Peyer's patch (tissue), 4 donors: ENCODE measurements at regions not wholly inside any gene's neighbourhood (a gene's known extent, or its start where the extent isn't known, plus 50 kb on each side); places are given as distances from the start of the nearest gene placed in this dataset.

Source experiments
- CTCF ChIP-seq, 6 experiments: fragments of 450-650 bp in 4 of 6; fragments of 200-600 bp in 2 of 6; sonication (generic) in 1 of 6; IDR thresholded peaks; one replicate each; pipeline ENCODE4 v1.5.1; 2017 to 2019; ENCODE audit warnings: antibody characterized with exemption in 6 of 6, mild to moderate bottlenecking in 3 of 6, moderate library complexity in 1 of 6
- POLR2A ChIP-seq, 2 donors: fragments of 450-650 bp; IDR thresholded peaks; one replicate each; pipeline ENCODE4 v1.5.1; 2017; ENCODE audit warnings: antibody characterized with exemption in 2 of 2, mild to moderate bottlenecking in 2 of 2, moderate library complexity in 2 of 2

- TF ChIP-seq POLR2A (IDR thresholded peaks at IDR 0.05): no peak
- no peak for TF ChIP-seq CTCF (IDR thresholded peaks at IDR 0.05)
These were observed 90.0 kb upstream of the MDM1 start for GRCh38 chr12:68422159-68422558.
